Mucosa of descending colon (tissue), 3 donors: ENCODE measurements at regions not wholly inside any gene's neighbourhood (a gene's known extent, or its start where the extent isn't known, plus 50 kb on each side); places are given as distances from the start of the nearest gene placed in this dataset.

Source experiments
- ATAC-seq: fragments of 200-7000 bp; cut with Tn5 transposase; one replicate; pipeline ENCODE4 v1.9.1; 2020; ENCODE audit warnings: mild to moderate bottlenecking, moderate library complexity
- DNase-seq, 3 donors: peaks; one replicate each; pipeline ENCODE4 v3.0.0-alpha.2; 2020
- H3K36me3 ChIP-seq: fragments of 200-600 bp; one replicate; pipeline ENCODE4 v1.8.0; 2021; ENCODE audit warnings: low read depth, mild to moderate bottlenecking
- H3K4me1 ChIP-seq: fragments of 200-600 bp; one replicate; pipeline ENCODE4 v1.8.0; 2021; ENCODE audit warnings: low read depth, mild to moderate bottlenecking
- H3K4me3 ChIP-seq: fragments of 200-600 bp; one replicate; pipeline ENCODE4 v1.8.0; 2021; ENCODE audit warnings: mild to moderate bottlenecking
- H3K9me3 ChIP-seq: fragments of 200-600 bp; one replicate; pipeline ENCODE4 v1.8.0; 2021; ENCODE audit warnings: mild to moderate bottlenecking
- intact Hi-C, 2 donors: fragments of 100-400 bp; cut with DNase I in 1 of 2; cut with micrococcal nuclease in 1 of 2; formaldehyde crosslinking; loops; one replicate each; pipeline versions ENCODE4 v1.11.0 to v1.11.1; 2022; cut with DNase I, micrococcal nuclease
- TF ChIP-seq, protein P1 (sequence below): fragments of 200-600 bp; IDR thresholded peaks from one replicate; pipeline ENCODE4 v1.8.0; 2022; ENCODE audit warnings: antibody characterized with exemption, mild to moderate bottlenecking
- donor health status: DM: no; HTN: no; CAD: no; lungs with moderate emphysema.
- donor health status: DM: no; HTN: no; CAD: no.
- donor health status: DM: no; HTN: yes; CAD: no.

DNA sequence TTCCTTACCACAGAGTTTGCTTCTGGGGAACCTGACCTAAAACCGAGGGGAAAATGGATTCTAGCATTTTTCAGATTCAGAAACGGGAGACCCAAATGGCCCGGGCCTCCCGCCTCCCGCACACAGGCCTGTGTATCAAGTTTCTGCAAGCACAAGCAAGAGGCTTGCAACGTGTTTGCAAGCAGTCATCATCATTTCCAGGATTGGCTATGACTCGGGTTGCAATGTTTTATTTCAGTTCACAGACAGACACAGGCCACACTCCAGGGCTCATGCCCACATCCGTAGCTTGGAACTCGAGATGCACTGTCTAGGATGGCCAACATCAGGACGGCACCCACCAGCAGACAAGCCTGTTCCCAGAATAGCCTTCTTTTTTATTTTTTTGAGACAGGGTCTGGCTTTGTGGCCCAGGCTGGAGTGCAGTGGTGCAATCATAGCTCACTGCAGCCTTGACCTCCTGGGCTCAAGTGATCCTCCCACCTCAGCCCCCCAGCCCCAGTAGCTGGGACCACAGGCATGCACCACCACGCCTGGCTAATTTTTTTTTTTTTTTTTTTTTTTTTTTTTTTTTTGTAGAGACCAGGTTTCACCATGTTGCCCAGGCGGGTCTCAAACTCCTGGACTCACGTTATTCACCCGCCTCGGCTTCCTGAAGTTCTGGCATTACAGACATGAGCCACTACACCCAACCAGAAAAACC lies 68.1 kb upstream of the FOXK1 start:
- no peaks in the 10 kb centered on the region for H3K9me3 ChIP-seq
- H3K4me3 ChIP-seq, result no peak overlapping the region
- intact Hi-C loops, result no loop called here
- TF ChIP-seq, protein P1, sequence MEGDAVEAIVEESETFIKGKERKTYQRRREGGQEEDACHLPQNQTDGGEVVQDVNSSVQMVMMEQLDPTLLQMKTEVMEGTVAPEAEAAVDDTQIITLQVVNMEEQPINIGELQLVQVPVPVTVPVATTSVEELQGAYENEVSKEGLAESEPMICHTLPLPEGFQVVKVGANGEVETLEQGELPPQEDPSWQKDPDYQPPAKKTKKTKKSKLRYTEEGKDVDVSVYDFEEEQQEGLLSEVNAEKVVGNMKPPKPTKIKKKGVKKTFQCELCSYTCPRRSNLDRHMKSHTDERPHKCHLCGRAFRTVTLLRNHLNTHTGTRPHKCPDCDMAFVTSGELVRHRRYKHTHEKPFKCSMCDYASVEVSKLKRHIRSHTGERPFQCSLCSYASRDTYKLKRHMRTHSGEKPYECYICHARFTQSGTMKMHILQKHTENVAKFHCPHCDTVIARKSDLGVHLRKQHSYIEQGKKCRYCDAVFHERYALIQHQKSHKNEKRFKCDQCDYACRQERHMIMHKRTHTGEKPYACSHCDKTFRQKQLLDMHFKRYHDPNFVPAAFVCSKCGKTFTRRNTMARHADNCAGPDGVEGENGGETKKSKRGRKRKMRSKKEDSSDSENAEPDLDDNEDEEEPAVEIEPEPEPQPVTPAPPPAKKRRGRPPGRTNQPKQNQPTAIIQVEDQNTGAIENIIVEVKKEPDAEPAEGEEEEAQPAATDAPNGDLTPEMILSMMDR, result no peak
- no peaks in the 10 kb centered on the region for H3K4me1 ChIP-seq
- H3K36me3 ChIP-seq, result no peaks in the 10 kb centered on the region
- ATAC-seq, result no peak
- peak in 1 of 3 donors; percentile 6 for DNase-seq

DNA sequence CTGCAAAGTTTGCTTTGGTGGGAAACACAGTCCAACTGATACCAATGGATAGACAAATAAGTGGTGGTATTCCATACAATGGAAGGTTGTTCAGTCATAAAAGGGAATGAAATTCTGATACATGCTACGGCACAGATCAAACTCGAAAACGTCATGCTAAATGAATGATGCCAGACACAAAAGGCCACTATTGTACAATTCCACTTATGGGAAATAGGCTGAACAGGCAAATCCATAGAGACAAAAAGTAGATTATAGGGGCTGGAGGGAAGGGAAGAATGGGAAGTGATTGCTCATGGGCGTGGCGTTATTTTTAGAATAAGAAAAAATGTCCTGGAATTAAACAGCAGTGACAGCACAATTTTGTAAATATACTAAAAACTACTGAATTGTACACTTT lies 66.0 kb upstream of the FOXK1 start:
- Histone ChIP-seq H3K9me3 (no peaks in the 10 kb centered on the region), H3K4me1 (no peaks in the 10 kb centered on the region), H3K36me3 (no peaks in the 10 kb centered on the region), H3K4me3 (no peak overlapping the region)
- intact Hi-C loops, result no loop called here
- TF ChIP-seq, protein P1, result no peak
- ATAC-seq (no peak), DNase-seq (no peak)

DNA sequence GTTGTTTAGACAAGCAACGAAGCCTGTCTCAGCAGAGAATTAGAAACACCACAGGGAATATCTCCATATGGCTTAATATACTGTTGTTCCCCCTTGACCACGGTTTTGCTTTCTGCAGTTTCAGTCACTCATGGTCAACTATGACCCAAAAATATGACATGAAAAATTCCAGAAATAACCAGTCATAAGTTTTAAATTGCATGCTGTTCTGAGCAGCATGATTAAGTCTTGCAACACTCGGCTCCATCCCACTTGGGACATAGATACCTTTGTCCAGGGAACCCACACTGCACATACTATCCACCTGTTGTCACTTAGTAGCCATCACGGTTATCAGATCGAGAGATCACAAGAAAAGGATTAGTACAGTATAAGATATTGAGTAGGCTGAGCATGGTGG lies 60.7 kb upstream of the FOXK1 start:
- DNase-seq (no peak), ATAC-seq (no peak)
- H3K4me3 ChIP-seq, result no peak overlapping the region
- H3K9me3 ChIP-seq, result no peaks in the 10 kb centered on the region
- intact Hi-C loops, result no loop called here
- no peaks in the 10 kb centered on the region for H3K36me3 ChIP-seq
- TF ChIP-seq, protein P1, result no peak
- no peaks in the 10 kb centered on the region for H3K4me1 ChIP-seq

DNA sequence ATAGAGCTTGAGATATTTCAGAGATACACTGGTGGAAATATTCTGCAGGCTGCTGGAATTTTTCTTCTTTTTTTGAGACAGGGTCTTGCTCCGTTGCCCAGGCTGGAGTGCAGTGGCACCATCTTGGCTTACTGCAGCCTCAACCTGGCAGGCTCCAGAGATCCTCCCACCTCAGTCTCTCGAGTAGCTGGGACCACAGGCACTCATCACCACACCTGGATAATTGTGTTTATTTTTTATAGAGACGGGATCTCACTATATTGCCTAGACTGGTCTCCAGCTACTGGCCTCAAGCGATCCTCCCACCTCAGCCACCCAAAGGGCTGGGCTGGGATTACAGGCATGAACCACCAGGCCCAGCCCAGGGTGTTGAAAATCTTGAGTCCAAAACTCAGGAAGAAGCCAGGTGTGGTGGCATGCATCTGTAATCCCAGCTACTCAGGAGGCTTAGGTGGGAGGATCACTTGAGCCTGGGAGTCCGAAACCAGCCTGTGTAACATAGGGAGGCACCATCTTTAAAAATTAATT lies 55.7 kb upstream of the FOXK1 start:
- intact Hi-C loops, result no loop called here
- no peak overlapping the region for H3K4me3 ChIP-seq
- no peaks in the 10 kb centered on the region for H3K9me3 ChIP-seq
- TF ChIP-seq, protein P1, result no peak
- no peaks in the 10 kb centered on the region for H3K36me3 ChIP-seq
- DNase-seq (no peak), ATAC-seq (no peak)
- H3K4me1 ChIP-seq, result peaks cover under 1% of the 10 kb centered on the region

DNA sequence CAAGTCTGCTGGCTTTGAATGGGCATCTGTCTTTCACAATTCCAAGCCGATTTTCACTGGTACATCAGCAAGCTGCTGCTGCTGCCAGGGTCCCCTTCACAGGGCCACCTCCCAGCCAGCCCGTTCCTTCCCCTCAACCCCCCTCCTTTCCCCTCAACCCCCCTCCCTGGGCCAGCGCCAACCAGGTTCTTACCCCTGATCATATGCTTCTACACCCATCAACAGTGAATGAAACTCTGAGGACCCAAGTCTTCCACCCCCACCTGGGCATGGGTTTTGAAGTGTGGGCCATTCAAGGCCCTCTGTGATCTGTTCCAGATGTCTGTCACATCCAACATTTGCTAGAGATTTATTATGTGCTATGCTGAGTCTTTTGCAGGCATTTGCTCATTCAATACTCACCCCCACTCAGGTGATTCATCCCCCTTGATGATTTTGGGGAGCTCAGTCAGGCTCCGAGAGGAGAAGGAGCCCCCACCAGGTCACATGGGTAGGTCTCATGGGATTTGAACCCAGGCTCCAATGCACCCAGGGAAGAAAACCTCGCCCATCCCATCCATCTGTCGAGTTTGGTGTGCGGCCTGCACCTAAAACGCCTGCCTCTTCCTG lies 52.7 kb upstream of the FOXK1 start:
- H3K9me3 ChIP-seq, result no peaks in the 10 kb centered on the region
- no peak overlapping the region for H3K4me3 ChIP-seq
- peaks cover 7% of the 10 kb centered on the region for H3K4me1 ChIP-seq
- no peaks in the 10 kb centered on the region for H3K36me3 ChIP-seq
- TF ChIP-seq, protein P1, result no peak
- intact Hi-C loops, result no loop called here
- no peak for DNase-seq
- no peak for ATAC-seq
